HL-60 (cell line): ENCODE measurements at regions not wholly inside any gene's neighbourhood (a gene's known extent, or its start where the extent isn't known, plus 50 kb on each side); places are given as distances from the start of the nearest gene placed in this dataset.

Experiments
- CTCF ChIP-seq: IDR thresholded peaks from one replicate; pipeline ENCODE4 v1.5.1; 2011; ENCODE audit warnings: low read length, control low read depth, inconsistent platforms; ENCODE audit not compliant: insufficient read depth
- GABPA ChIP-seq: IDR thresholded peaks from 2 replicates; pipeline ENCODE4 v1.6.1; 2012; ENCODE audit warnings: low read depth
- POLR2AphosphoS5 ChIP-seq: IDR thresholded peaks from 2 replicates; pipeline ENCODE4 v1.6.1; 2012; ENCODE audit warnings: low read depth
- REST ChIP-seq: IDR thresholded peaks from 2 replicates; pipeline ENCODE4 v1.6.1; 2012; ENCODE audit warnings: low read depth; ENCODE audit not compliant: insufficient replicate concordance

DNA sequence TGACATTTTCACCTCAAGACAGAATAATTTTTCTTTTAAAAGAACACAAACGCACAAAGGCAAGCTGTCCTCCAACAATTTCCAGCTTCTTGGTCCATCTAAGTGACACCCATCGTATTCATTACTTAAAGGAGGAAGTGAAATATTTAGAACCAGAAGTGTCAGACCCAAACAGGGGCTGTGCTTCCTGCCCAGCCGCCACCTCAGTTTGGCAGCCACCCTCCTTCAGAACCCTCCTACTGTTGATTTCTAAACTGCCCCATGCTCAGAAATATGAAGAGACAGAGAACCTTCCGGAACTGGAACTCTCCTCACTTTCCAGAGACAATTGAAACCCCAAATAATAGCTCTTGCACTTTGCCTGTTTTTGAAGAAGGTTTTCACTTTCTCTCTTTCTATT is 734.8 kb upstream of the SALL3 start:
- no peak for TF ChIP-seq CTCF
- TF ChIP-seq REST = no peak
- no peak for TF ChIP-seq GABPA
- TF ChIP-seq POLR2AphosphoS5 = no peak
